ENCODE measurements at regions not wholly inside any gene's neighbourhood (a gene's known extent, or its start where the extent isn't known, plus 50 kb on each side); places are given as distances from the start of the nearest gene placed in this dataset.

DNA sequence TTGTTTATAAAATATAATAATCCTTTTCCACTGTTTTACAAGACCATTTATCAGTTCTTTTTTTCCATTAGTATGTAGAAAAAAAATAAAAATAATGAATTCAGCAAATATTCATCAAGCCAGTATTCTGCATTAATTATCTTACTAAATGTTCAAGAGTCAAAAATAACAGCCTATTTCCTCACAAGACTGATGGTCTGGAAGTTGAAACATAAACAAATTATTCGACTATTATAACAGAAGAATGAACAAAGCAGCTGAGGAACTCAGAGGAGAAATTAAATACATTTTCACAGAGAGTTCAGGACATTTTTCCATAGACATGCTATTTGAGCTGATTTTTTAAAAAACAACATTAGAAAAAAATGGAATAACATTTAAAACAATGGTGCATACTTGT is 2594.8 kb downstream of the ARAP2 start:
- H3K36me3 ChIP-seq (replicated peaks in 1 of 2), result no peaks in the 10 kb centered on the region
- no peak overlapping the region for H3K27ac ChIP-seq
- no peak for TF ChIP-seq POLR2A (IDR thresholded peaks at IDR 0.05)
- TF ChIP-seq, protein P1, sequence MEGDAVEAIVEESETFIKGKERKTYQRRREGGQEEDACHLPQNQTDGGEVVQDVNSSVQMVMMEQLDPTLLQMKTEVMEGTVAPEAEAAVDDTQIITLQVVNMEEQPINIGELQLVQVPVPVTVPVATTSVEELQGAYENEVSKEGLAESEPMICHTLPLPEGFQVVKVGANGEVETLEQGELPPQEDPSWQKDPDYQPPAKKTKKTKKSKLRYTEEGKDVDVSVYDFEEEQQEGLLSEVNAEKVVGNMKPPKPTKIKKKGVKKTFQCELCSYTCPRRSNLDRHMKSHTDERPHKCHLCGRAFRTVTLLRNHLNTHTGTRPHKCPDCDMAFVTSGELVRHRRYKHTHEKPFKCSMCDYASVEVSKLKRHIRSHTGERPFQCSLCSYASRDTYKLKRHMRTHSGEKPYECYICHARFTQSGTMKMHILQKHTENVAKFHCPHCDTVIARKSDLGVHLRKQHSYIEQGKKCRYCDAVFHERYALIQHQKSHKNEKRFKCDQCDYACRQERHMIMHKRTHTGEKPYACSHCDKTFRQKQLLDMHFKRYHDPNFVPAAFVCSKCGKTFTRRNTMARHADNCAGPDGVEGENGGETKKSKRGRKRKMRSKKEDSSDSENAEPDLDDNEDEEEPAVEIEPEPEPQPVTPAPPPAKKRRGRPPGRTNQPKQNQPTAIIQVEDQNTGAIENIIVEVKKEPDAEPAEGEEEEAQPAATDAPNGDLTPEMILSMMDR (IDR thresholded peaks at IDR 0.05), result no peak
- H3K9me3 ChIP-seq (replicated peaks in 1 of 3), result no peaks in the 10 kb centered on the region
- intact Hi-C loops (cut with DNase I), result no loop called here
- H3K27me3 ChIP-seq, result no peaks in the 10 kb centered on the region
- no peak for DNase-seq
- H3K4me3 ChIP-seq, result no peak overlapping the region
- no peaks in the 10 kb centered on the region for H3K4me1 ChIP-seq (replicated peaks in 1 of 2)
- 18 to 35% (median 26%) methylated on average over 1 of the region's 1 CpG for WGBS, 4 donors

DNA sequence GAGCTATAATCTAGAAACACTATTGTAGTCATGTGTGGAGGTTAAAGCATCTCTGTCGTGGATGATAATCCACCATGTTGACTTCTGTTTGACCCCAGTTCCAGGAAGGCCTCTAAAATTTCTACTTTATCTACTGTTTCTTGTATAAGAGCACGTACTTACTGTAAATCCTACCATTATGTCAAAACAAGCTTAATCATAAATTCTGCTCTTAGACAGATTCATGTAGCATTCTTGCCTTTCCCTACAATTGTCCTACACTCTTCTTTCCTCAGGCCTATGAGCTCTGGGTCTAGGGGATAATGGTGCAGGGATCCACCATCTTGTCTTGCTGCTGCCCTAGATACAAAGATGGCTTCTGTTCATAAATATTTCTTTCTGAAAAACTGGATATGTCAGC is 2594.3 kb downstream of the ARAP2 start:
- Histone ChIP-seq H3K36me3 (replicated peaks in 1 of 2) (no peaks in the 10 kb centered on the region), H3K4me1 (replicated peaks in 1 of 2) (no peaks in the 10 kb centered on the region), H3K27ac (no peak overlapping the region), H3K4me3 (no peak overlapping the region), H3K9me3 (replicated peaks in 1 of 3) (no peaks in the 10 kb centered on the region), H3K27me3 (no peaks in the 10 kb centered on the region)
- no peak for DNase-seq
- whole genome bisulfite sequencing, 4 donors, result 68 to 78% (median 71%) methylated on average over 2 of the region's 2 CpGs
- TF ChIP-seq, protein P1 (IDR thresholded peaks at IDR 0.05), result no peak
- no peak for TF ChIP-seq POLR2A (IDR thresholded peaks at IDR 0.05)
- intact Hi-C loops (cut with DNase I), result no loop called here

DNA sequence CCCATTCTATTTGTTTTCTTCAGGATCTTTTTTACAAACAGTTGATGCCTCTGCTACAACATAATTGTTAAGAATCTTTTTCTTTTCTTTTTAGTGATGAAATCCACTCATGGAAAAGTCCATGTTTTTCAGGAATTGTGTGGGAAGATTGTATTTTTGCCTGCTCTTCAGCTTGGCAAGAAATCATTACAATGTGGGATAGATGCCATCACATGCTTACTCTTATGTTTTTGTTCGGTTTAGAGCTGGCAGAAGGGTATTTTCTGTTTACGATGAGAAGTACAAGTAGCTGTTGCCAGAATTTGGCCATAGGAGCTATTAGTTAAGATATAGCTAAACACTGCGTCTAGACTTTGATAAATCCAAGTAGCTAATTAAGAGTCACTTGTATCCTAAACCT is 2585.3 kb downstream of the ARAP2 start:
- TF ChIP-seq POLR2A (IDR thresholded peaks at IDR 0.05), result no peak
- TF ChIP-seq, protein P1 (IDR thresholded peaks at IDR 0.05), result no peak
- Histone ChIP-seq H3K9me3 (replicated peaks in 1 of 3) (no peaks in the 10 kb centered on the region), H3K27me3 (no peaks in the 10 kb centered on the region), H3K4me1 (replicated peaks in 1 of 2) (no peaks in the 10 kb centered on the region), H3K27ac (no peak overlapping the region), H3K36me3 (replicated peaks in 1 of 2) (no peaks in the 10 kb centered on the region), H3K4me3 (no peak overlapping the region)
- DNase-seq, result no peak
- intact Hi-C loops (cut with DNase I), result no loop called here
- 68 to 80% (median 73%) methylated on average over 3 of the region's 3 CpGs for WGBS, 4 donors

DNA sequence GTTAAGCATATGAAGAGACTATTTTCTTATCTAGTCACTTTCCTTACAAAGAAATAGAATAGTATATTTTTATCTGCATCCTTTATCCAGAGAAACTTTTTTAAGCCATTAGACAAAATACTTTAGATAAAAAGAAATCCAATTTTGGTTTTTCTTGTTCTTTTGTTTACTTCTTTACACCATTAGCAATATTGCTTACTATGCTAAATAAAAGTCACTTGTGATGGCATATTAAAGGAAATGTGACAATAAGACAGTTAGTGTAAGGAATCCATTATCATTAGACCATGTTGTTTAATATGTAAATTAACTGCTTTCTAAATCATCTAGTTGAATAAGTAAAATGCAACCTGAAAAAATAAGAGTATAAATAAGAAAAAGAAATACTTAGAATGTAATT is 2582.7 kb downstream of the ARAP2 start:
- H3K9me3 ChIP-seq (replicated peaks in 1 of 3), result no peaks in the 10 kb centered on the region
- no peak overlapping the region for H3K4me3 ChIP-seq
- intact Hi-C loops (cut with DNase I), result no loop called here
- H3K27me3 ChIP-seq, result no peaks in the 10 kb centered on the region
- no peaks in the 10 kb centered on the region for H3K4me1 ChIP-seq (replicated peaks in 1 of 2)
- DNase-seq, result no peak
- H3K36me3 ChIP-seq (replicated peaks in 1 of 2), result no peaks in the 10 kb centered on the region
- TF ChIP-seq POLR2A (IDR thresholded peaks at IDR 0.05), result no peak
- TF ChIP-seq, protein P1 (IDR thresholded peaks at IDR 0.05), result no peak
- no peak overlapping the region for H3K27ac ChIP-seq

All from adrenal gland (tissue), 9 donors.